B cell (primary cell): ENCODE measurements at regions not wholly inside any gene's neighbourhood (a gene's known extent, or its start where the extent isn't known, plus 50 kb on each side); places are given as distances from the start of the nearest gene placed in this dataset.

Experiments used
- ATAC-seq: fragments of 200-7000 bp; cut with Tn5 transposase; one replicate; pipeline ENCODE4 v1.10.0; 2021; ENCODE audit warnings: low read depth, mild to moderate bottlenecking, moderate number of reproducible peaks, moderate library complexity
- CTCF ChIA-PET: fragments of 350-600 bp; sonication (Branson Sonifier 250); formaldehyde crosslinking; loops from one replicate; lab custom pipeline; 2021; ENCODE audit warnings: antibody characterized with exemption, inconsistent platforms; lab: Charles Lee
- POLR2A ChIA-PET: fragments of 350-600 bp; sonication (Branson Sonifier 250); formaldehyde crosslinking; loops from one replicate; lab custom pipeline; 2021; ENCODE audit warnings: antibody characterized with exemption; lab: Charles Lee
- DNase-seq: peaks from one replicate; pipeline ENCODE4 v3.0.0; 2013
- H2AFZ ChIP-seq: 2 replicates; pipeline ENCODE4 v1.6.1; 2012; ENCODE audit warnings: mild to moderate bottlenecking, low read depth, low read length; ENCODE audit not compliant: insufficient read depth, poor library complexity, severe bottlenecking
- H3K27ac ChIP-seq, 2 donors: 1 replicate in 1 of 2; 2 replicates in 1 of 2; pipeline ENCODE4 v1.5.1; 2012 to 2013; ENCODE audit warnings: low read length in 2 of 2, mild to moderate bottlenecking in 2 of 2, moderate library complexity in 1 of 2
- H3K27me3 ChIP-seq, 4 experiments: fragments of 200-600 bp in 1 of 4; sonication (generic) in 1 of 4; replicated peaks in 1 of 4; 1 replicate in 2 of 4; 2 replicates in 2 of 4; pipeline versions ENCODE4 v1.6.1 to v1.7.0; 2013 to 2016; ENCODE audit warnings: low read length in 3 of 4, mild to moderate bottlenecking in 2 of 4, mixed read lengths in 1 of 4, moderate library complexity in 1 of 4; ENCODE audit not compliant: insufficient read depth in 4 of 4, control insufficient read depth in 3 of 4; ENCODE audit errors: control extremely low read depth in 1 of 4
- H3K36me3 ChIP-seq, 2 experiments: replicated peaks in 1 of 2; 1 replicate in 1 of 2; 2 replicates in 1 of 2; pipeline versions ENCODE4 v1.6.1 to v1.7.1; 2013; ENCODE audit warnings: low read length in 1 of 2; ENCODE audit not compliant: insufficient read depth in 2 of 2, control insufficient read depth in 1 of 2; ENCODE audit errors: control extremely low read depth in 1 of 2, extremely low read depth in 1 of 2
- H3K4me1 ChIP-seq, 2 donors: fragments of 200-600 bp in 1 of 2; sonication (generic) in 1 of 2; 1 replicate in 1 of 2; 2 replicates in 1 of 2; pipeline versions ENCODE4 v1.5.1 to v1.6.1; 2013 to 2017; ENCODE audit warnings: low read length in 2 of 2; ENCODE audit not compliant: control insufficient read depth in 2 of 2, insufficient read depth in 2 of 2
- H3K4me2 ChIP-seq: replicated peaks from 2 replicates; pipeline ENCODE3; 2012; ENCODE audit warnings: mild to moderate bottlenecking, low read depth, low read length; ENCODE audit not compliant: poor library complexity, severe bottlenecking
- H3K4me3 ChIP-seq, 5 experiments: fragments of 200-600 bp in 1 of 5; sonication (generic) in 1 of 5; 1 replicate in 3 of 5; 2 replicates in 2 of 5; pipeline versions ENCODE4 v1.5.1 to v1.7.0; 2011 to 2016; ENCODE audit warnings: low read length in 4 of 5, mild to moderate bottlenecking in 4 of 5, low read depth in 2 of 5, control low read depth in 1 of 5, moderate library complexity in 1 of 5; ENCODE audit not compliant: insufficient read depth in 1 of 5; ENCODE audit errors: control extremely low read depth in 1 of 5, extremely low read depth in 1 of 5
- H3K79me2 ChIP-seq: fragments of 200-600 bp; sonication (generic); one replicate; pipeline ENCODE4 v1.6.0; 2016; ENCODE audit warnings: low read length; ENCODE audit not compliant: control insufficient read depth, insufficient read depth
- H3K9ac ChIP-seq: fragments of 200-600 bp; sonication (generic); 2 replicates; pipeline ENCODE4 v1.6.1; 2017; ENCODE audit warnings: mild to moderate bottlenecking, low read length, moderate library complexity
- H3K9me3 ChIP-seq, 3 donors: one replicate each; pipeline versions ENCODE4 v1.6.1 to v1.7.1; 2013; ENCODE audit warnings: low read length in 2 of 3; ENCODE audit not compliant: control insufficient read depth in 2 of 3, insufficient read depth in 1 of 3; ENCODE audit errors: control extremely low read depth in 1 of 3
- H4K20me1 ChIP-seq: 2 replicates; pipeline ENCODE4 v1.6.0; 2012; ENCODE audit warnings: mild to moderate bottlenecking, low read length; ENCODE audit not compliant: insufficient read depth, control insufficient read depth, poor library complexity, severe bottlenecking
- H3K27ac Mint-ChIP-seq: one replicate; pipeline ENCODE4 v1.8.0; 2021; ENCODE audit warnings: mixed read lengths
- H3K27me3 Mint-ChIP-seq: one replicate; pipeline ENCODE4 v1.8.0; 2021; ENCODE audit warnings: mixed read lengths
- H3K4me1 Mint-ChIP-seq: one replicate; pipeline ENCODE4 v1.8.0; 2021; ENCODE audit warnings: mixed read lengths
- H3K4me3 Mint-ChIP-seq: one replicate; pipeline ENCODE4 v1.8.0; 2021; ENCODE audit warnings: mixed read lengths
- H3K9me3 Mint-ChIP-seq: one replicate; pipeline ENCODE4 v1.8.0; 2022; ENCODE audit warnings: mixed read lengths; ENCODE audit not compliant: insufficient read depth
- CTCF ChIP-seq: fragments of 200-600 bp; IDR thresholded peaks from one replicate; pipeline ENCODE4 v1.8.0; 2022; ENCODE audit warnings: antibody characterized with exemption, mild to moderate bottlenecking
- EZH2 ChIP-seq: IDR thresholded peaks from 2 replicates; pipeline ENCODE4 v1.6.1; 2012; ENCODE audit warnings: borderline replicate concordance, low read depth, mild to moderate bottlenecking, moderate library complexity, low read length; ENCODE audit not compliant: insufficient read depth, poor library complexity, severe bottlenecking
- WGBS: methylation state at CpG from one replicate; pipeline ENCODE4 v1.1.5; 2013; ENCODE audit warnings: missing lambda C conversion rate; ENCODE audit not compliant: insufficient coverage; 5-methylcytosine and 5-hydroxymethylcytosine counted together
- intact Hi-C: fragments of 100-400 bp; cut with micrococcal nuclease; formaldehyde crosslinking; loops from one replicate; pipeline ENCODE4 v1.10.0; 2022

DNA sequence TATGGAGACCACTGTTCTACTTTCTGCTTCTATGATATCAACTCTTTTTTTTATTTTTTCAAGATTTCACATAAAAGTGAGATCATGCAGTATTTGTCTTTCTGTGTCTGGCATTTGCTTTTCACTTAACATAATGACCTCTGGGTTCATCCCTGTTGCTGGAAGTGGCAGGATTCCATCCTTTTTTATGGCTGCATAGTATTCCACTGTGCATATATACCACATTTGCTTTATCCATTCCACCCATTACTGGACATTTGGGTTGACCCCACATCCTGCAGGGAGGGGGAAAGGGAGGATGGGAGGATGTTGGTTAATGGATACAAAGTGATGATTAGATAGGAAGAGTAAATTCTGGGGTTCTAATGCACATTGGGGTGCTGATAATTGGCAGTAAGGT lies 80.3 kb upstream of the NPTX2 start:
- no peak for TF ChIP-seq EZH2
- TF ChIP-seq CTCF: no peak
- no peak overlapping the region for H3K9ac ChIP-seq
- peaks cover 0 to 26% (median 0%) of the 10 kb centered on the region in 3 donors for H3K9me3 ChIP-seq
- ATAC-seq: no peak
- H3K27ac ChIP-seq: no peak overlapping the region
- no peak for DNase-seq
- no peak overlapping the region for H3K4me3 Mint-ChIP-seq
- peaks cover 2% of the 10 kb centered on the region for H3K9me3 Mint-ChIP-seq
- H3K27me3 Mint-ChIP-seq: peaks cover 2% of the 10 kb centered on the region
- H3K79me2 ChIP-seq: no peaks in the 10 kb centered on the region
- no peaks in the 10 kb centered on the region for H3K36me3 ChIP-seq
- intact Hi-C loops: no loop called here
- H3K27ac Mint-ChIP-seq: no peak overlapping the region
- H3K4me2 ChIP-seq: no peak overlapping the region
- ChIA-PET CTCF (no interaction called here), POLR2A (no interaction called here)
- H4K20me1 ChIP-seq: no peaks in the 10 kb centered on the region
- H3K27me3 ChIP-seq: peaks cover 0 to 3% (median 0%) of the 10 kb centered on the region in 4 experiments
- no peaks in the 10 kb centered on the region for H3K4me1 Mint-ChIP-seq
- H2AFZ ChIP-seq: no peak overlapping the region
- no peak overlapping the region for H3K4me3 ChIP-seq
- H3K4me1 ChIP-seq: no peaks in the 10 kb centered on the region

GRCh38 chr7:98534493-98534892 lies 82.6 kb upstream of the NPTX2 start:
- TF ChIP-seq EZH2: no peak
- no peak for TF ChIP-seq CTCF
- no peak overlapping the region for H3K27ac Mint-ChIP-seq
- peaks cover 0 to 3% (median 0%) of the 10 kb centered on the region in 4 experiments for H3K27me3 ChIP-seq
- H3K4me1 ChIP-seq: no peaks in the 10 kb centered on the region
- no peak overlapping the region for H3K9ac ChIP-seq
- 92% methylated on average over 6 of the region's 7 CpGs for WGBS
- H3K9me3 ChIP-seq: peaks cover 0 to 31% (median 3%) of the 10 kb centered on the region in 3 donors
- ChIA-PET POLR2A (no interaction called here), CTCF (no interaction called here)
- H3K27me3 Mint-ChIP-seq: peaks cover 2% of the 10 kb centered on the region
- no peak overlapping the region for H3K4me2 ChIP-seq
- no peaks in the 10 kb centered on the region for H3K4me1 Mint-ChIP-seq
- no peak overlapping the region for H3K27ac ChIP-seq
- no peaks in the 10 kb centered on the region for H4K20me1 ChIP-seq
- H3K4me3 Mint-ChIP-seq: no peak overlapping the region
- peaks cover 8% of the 10 kb centered on the region for H3K9me3 Mint-ChIP-seq
- no peak overlapping the region for H2AFZ ChIP-seq
- DNase-seq (no peak), ATAC-seq (no peak)
- H3K4me3 ChIP-seq: no peak overlapping the region
- intact Hi-C loops: no loop called here
- H3K36me3 ChIP-seq: no peaks in the 10 kb centered on the region
- H3K79me2 ChIP-seq: no peaks in the 10 kb centered on the region
